Liver (tissue), 3 donors: ENCODE measurements at regions not wholly inside any gene's neighbourhood (a gene's known extent, or its start where the extent isn't known, plus 50 kb on each side); places are given as distances from the start of the nearest gene placed in this dataset.

Experiments used
- ATF3 ChIP-seq: IDR thresholded peaks from 2 replicates; pipeline ENCODE4 v1.6.1; 2016; ENCODE audit warnings: antibody characterized with exemption
- CTCF ChIP-seq: fragments of 150-350 bp; IDR thresholded peaks from 2 replicates; pipeline ENCODE4 v1.5.1; 2017; ENCODE audit warnings: improper control_type of control experiment, low read depth, low read length; ENCODE audit not compliant: missing input control
- GABPA ChIP-seq, 2 donors: IDR thresholded peaks in 1 of 2; conservative IDR thresholded peaks in 1 of 2; 2 replicates each; pipeline ENCODE4 v1.6.1; 2016; ENCODE audit warnings: antibody characterized with exemption in 2 of 2, mild to moderate bottlenecking in 1 of 2, moderate library complexity in 1 of 2
- HNF4A ChIP-seq, 2 donors: conservative IDR thresholded peaks; 2 replicates each; pipeline ENCODE4 v1.6.1; 2016; ENCODE audit warnings: antibody characterized with exemption in 2 of 2, mild to moderate bottlenecking in 2 of 2
- RAD21 ChIP-seq, 2 donors: IDR thresholded peaks; 2 replicates each; pipeline ENCODE4 v1.6.1; 2016; ENCODE audit warnings: antibody characterized with exemption in 2 of 2, mild to moderate bottlenecking in 2 of 2
- SP1 ChIP-seq: IDR thresholded peaks from 2 replicates; pipeline ENCODE4 v1.6.1; 2018; ENCODE audit warnings: antibody characterized with exemption, mild to moderate bottlenecking
- TAF1 ChIP-seq: conservative IDR thresholded peaks from 2 replicates; pipeline ENCODE4 v1.6.1; 2016; ENCODE audit warnings: antibody characterized with exemption, mild to moderate bottlenecking
- YY1 ChIP-seq: IDR thresholded peaks from 2 replicates; pipeline ENCODE4 v1.6.1; 2016; ENCODE audit warnings: antibody characterized with exemption, mild to moderate bottlenecking
- TF ChIP-seq, protein P1 (sequence below): IDR thresholded peaks from 2 replicates; pipeline ENCODE4 v1.6.1; 2016; ENCODE audit warnings: antibody characterized with exemption
- donor health status: healthy.
- donor health status: healthy.

DNA sequence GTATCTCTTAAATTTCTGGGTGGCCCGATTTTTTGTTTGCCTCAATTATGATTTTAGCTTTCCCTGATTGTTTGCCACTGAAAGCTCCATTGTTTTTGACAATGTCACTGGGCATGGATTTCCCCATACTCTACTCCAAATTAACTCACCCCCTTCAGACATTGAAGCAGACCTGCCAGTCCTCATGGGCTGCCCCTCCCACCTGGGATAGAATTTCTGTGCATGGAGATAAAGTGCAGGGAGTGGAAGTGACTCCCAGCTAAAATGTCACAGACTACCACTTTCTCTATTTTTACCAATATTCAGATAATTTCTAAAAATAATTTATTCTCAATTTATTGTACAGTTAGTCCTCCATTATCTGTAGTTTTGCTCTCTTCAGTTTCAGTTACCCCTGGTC is 79.1 kb upstream of the CLPB start:
- no peak for TF ChIP-seq CTCF
- no peak for TF ChIP-seq SP1
- TF ChIP-seq YY1: no peak
- TF ChIP-seq, protein P1, sequence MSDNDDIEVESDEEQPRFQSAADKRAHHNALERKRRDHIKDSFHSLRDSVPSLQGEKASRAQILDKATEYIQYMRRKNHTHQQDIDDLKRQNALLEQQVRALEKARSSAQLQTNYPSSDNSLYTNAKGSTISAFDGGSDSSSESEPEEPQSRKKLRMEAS: no peak
- TF ChIP-seq GABPA (IDR thresholded peaks at IDR 0.05 in 1 of 2, conservative IDR thresholded peaks at IDR 0.05 in 1 of 2): no peak
- TF ChIP-seq ATF3: no peak
- TF ChIP-seq HNF4A (conservative IDR thresholded peaks at IDR 0.05): no peak
- no peak for TF ChIP-seq RAD21 (IDR thresholded peaks at IDR 0.05)
- TF ChIP-seq TAF1: no peak
